HUES6 (cell line): ENCODE measurements at regions not wholly inside any gene's neighbourhood (a gene's known extent, or its start where the extent isn't known, plus 50 kb on each side); places are given as distances from the start of the nearest gene placed in this dataset.
"Not testable (repeated sequence)": the region's sequence is repeated elsewhere in the genome, so short reads cannot be mapped to it uniquely, and the experiment has no call there.

Experiments used
- H3K27ac ChIP-seq: 2 replicates; pipeline ENCODE4 v1.7.0; 2013; ENCODE audit warnings: low read depth, mild to moderate bottlenecking, low read length, inconsistent platforms
- H3K27me3 ChIP-seq: 2 replicates; pipeline ENCODE4 v1.6.1; 2013; ENCODE audit warnings: low read length; ENCODE audit not compliant: control insufficient read depth, insufficient read depth
- H3K36me3 ChIP-seq: 2 replicates; pipeline ENCODE4 v1.6.1; 2013; ENCODE audit warnings: low read length; ENCODE audit not compliant: control insufficient read depth, insufficient read depth
- H3K4me1 ChIP-seq: 2 replicates; pipeline ENCODE4 v1.6.1; 2013; ENCODE audit warnings: low read length; ENCODE audit not compliant: control insufficient read depth, insufficient read depth
- H3K4me3 ChIP-seq: 2 replicates; pipeline ENCODE4 v1.5.1; 2013; ENCODE audit warnings: low read depth, low read length
- H3K9ac ChIP-seq: one replicate; pipeline ENCODE4 v1.6.1; 2013; ENCODE audit warnings: mild to moderate bottlenecking, low read length
- H3K9me3 ChIP-seq: 2 replicates; pipeline ENCODE4 v1.6.1; 2013; ENCODE audit warnings: low read depth, low read length; ENCODE audit not compliant: control insufficient read depth, insufficient read depth

GRCh38 chr2:111375320-111375883 is 254.7 kb downstream of the BCL2L11 start:
- not testable (repeated sequence) for H3K9me3 ChIP-seq, H3K4me3 ChIP-seq, H3K36me3 ChIP-seq, H3K27me3 ChIP-seq, H3K4me1 ChIP-seq, H3K9ac ChIP-seq, H3K27ac ChIP-seq

GRCh38 chr2:111376272-111376970 is 255.7 kb downstream of the BCL2L11 start:
- not testable (repeated sequence) for H3K4me3 ChIP-seq, H3K4me1 ChIP-seq, H3K9ac ChIP-seq, H3K27ac ChIP-seq, H3K36me3 ChIP-seq, H3K9me3 ChIP-seq, H3K27me3 ChIP-seq

DNA sequence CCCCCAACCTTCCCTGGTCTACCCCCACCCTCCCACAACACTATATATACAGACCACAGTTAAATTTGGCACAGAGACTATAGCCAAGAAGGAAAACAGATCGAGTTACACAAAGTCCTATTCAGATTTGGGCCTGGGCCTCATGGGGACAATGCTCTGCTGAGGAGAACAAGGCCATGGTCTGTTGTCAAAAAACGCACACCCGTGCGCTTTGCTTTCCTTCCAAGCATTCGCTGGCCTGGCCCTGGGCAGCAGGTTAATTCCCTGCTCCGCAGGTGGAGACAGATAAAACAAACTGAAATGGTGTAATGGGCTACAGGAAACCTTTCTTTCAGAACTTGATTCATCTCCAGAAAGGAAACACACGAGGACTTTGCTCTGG is 256.2 kb downstream of the BCL2L11 start:
- not testable (repeated sequence) for H3K36me3 ChIP-seq, H3K4me1 ChIP-seq, H3K4me3 ChIP-seq, H3K27me3 ChIP-seq, H3K27ac ChIP-seq, H3K9ac ChIP-seq, H3K9me3 ChIP-seq

DNA sequence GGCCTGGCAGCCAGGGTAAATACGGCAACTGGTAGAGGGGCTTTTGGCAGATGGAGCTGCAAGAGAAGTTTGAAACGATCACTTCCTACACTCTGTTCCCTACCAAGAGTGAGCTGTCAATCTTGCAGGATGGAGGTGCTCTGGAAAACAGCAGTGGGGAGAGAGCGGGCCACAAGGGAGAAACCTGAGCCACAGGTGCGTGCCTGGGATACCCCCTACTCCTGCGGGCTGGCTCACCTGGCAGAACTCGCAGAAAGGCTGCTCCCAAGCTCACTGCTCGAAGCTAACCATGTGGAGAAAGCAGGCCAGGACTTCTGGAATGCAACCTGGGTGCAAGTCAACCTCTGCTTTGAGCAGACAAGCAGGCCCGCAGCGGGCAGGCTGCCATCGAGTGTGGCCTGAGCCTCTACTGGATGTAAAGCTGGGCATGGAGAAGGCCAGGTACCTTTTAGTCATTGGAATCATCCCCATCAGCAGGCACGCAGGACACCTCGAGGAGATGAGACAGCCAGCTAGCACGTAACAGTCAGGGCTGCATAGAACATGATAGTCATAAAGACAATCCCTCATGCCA is 256.8 kb downstream of the BCL2L11 start:
- H3K9me3 ChIP-seq, H3K36me3 ChIP-seq, H3K4me3 ChIP-seq, H3K27ac ChIP-seq, H3K27me3 ChIP-seq, H3K4me1 ChIP-seq, H3K9ac ChIP-seq: not testable (repeated sequence)

DNA sequence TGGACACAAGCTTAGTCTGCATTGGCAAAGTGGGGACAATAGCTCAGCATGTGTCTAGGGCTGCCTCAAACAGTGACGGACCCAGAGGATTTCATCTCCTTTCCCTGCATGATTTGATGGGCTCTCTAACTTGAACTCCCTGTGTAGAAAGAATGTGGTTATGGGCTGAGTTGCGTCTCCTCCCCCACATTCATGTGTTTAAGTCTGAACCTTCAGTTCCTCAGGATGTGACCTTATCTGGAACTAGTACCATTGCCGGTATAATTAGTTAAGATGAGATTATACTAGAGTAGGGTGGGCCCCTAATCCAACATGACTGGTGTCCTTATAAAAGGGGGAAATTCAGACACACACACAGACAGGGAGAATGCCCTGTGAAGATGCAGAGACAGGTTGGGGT is 257.6 kb downstream of the BCL2L11 start:
- not testable (repeated sequence) for H3K4me1 ChIP-seq

DNA sequence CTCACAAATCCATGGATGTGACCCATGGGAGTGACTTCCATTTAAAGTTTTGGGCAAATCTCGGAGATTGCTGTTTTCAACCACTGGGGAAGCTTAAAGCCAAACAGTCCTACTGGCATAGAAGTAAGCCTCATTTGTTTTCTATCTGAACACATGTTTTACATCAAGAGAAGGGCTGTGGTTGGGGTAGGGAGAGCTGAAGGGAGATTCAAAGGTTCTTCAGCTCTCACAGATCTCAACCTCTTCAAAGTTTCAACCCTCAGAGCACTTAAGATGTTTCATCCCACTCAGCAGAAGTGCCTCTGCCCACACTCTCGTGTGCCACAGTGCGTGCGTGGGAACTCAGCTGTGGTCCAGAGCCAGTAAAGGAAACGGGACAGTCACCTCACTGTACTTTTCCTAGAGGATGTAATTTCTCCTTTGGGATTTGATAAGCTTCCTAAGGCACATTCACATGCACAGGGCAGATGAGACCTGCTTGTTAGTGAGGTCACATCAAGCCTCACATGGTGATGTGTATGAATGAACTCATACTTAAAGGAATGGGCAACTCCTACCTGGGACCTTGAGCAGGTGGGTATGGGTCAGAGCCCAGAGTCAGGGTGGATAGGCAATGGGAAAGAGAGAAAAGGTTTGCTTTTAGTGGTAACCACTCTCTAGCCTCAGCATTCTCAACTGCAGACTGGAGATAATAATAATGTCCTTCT is 260.2 kb downstream of the BCL2L11 start:
- H3K36me3 ChIP-seq, H3K27ac ChIP-seq, H3K4me3 ChIP-seq, H3K9ac ChIP-seq, H3K4me1 ChIP-seq, H3K9me3 ChIP-seq, H3K27me3 ChIP-seq: not testable (repeated sequence)

More for the DNA sequence above, 257.6 kb downstream of the BCL2L11 start:
- H3K27me3 ChIP-seq, H3K36me3 ChIP-seq, H3K4me3 ChIP-seq, H3K9me3 ChIP-seq, H3K9ac ChIP-seq, H3K27ac ChIP-seq: not testable (repeated sequence)

DNA sequence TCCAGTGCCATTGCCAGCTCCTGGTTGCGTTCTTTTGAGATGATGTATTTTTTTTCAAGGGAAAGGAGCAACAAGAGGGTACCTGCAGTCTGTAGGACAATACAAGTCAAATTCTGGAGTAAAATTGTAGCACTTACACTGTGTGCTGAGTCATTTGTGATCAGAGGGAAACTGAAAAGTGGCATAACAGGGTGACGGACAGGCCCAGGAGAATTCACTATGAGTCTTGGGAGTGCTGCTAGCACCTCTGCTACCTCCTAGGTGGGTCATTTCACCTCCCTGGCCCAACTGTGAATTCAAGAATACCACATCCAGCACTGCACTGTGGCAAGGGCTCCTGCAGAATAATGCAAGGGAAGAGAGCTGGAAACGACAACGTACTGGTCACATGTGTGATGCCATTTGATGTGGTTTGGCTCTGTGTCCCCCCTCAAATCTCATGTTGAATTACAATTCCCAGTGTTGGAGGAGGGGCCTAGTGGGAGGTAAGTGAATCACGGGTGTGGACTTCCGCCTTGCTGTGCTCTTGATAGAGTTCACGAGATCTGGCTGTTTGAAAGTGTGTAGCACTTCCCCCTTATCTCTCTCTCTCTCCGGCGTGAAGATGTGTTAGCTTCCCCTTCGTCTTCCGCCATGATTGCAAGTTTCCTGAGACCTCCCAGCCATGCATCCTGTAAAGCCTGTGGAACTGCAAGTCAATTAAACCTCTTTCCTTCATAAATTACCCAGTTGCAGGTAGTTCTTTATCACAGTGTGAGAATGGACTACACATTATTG is 261.0 kb downstream of the BCL2L11 start:
- H3K4me3 ChIP-seq, H3K4me1 ChIP-seq, H3K27ac ChIP-seq, H3K9me3 ChIP-seq, H3K36me3 ChIP-seq, H3K9ac ChIP-seq, H3K27me3 ChIP-seq: not testable (repeated sequence)

- H3K36me3 ChIP-seq, H3K9me3 ChIP-seq, H3K4me1 ChIP-seq: not testable (repeated sequence)
Observed at GRCh38 chr2:111382507-111382906, 261.8 kb downstream of the BCL2L11 start.

GRCh38 chr2:111383311-111383710 is 262.6 kb downstream of the BCL2L11 start:
- not testable (repeated sequence) for H3K36me3 ChIP-seq, H3K27ac ChIP-seq, H3K9ac ChIP-seq, H3K27me3 ChIP-seq, H3K4me1 ChIP-seq, H3K4me3 ChIP-seq, H3K9me3 ChIP-seq

More at GRCh38 chr2:111382507-111382906, 261.8 kb downstream of the BCL2L11 start:
- not testable (repeated sequence) for H3K9ac ChIP-seq, H3K27ac ChIP-seq, H3K4me3 ChIP-seq, H3K27me3 ChIP-seq

DNA sequence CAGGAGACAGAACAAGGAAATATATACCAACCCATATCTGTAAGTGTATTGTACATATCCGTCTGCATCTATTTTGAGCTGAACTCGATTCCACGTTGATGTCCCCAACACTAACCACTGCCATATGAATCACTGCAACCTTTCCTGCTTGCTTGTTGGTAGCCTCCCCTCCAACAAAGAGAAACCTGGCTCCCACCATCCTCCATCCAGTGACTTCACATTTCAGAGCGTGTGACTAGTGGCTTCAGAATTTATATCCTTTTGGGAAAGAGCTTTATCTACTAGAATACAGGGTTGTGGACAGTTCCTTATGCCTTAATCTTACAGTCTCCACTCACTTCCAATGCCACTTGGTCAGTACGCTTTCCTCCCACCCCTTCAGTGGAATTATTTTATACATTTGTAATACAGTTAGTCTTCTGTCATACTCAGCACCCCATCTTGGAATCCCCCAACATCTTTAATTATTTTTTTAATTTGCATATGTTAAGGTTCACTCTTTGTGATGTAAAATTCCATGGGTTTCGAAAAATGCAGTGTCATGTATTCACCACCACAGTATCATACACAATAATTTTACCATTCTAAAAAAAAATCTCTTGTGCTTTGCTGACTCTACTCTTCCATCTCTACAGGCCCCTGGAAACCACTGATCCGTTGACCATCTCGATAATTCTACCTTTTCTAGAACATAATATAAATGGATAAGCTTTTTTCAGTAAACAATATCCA is 264.7 kb downstream of the BCL2L11 start:
- not testable (repeated sequence) for H3K36me3 ChIP-seq, H3K9me3 ChIP-seq, H3K9ac ChIP-seq, H3K4me1 ChIP-seq, H3K4me3 ChIP-seq, H3K27ac ChIP-seq, H3K27me3 ChIP-seq
